Inflammatory macrophage treated with lipopolysaccharide for 4 hours (primary cell): ENCODE measurements at regions not wholly inside any gene's neighbourhood (a gene's known extent, or its start where the extent isn't known, plus 50 kb on each side); places are given as distances from the start of the nearest gene placed in this dataset.

Source experiments
- DNase-seq: peaks from one replicate; pipeline ENCODE4 v3.0.0-alpha.2; 2020

DNA sequence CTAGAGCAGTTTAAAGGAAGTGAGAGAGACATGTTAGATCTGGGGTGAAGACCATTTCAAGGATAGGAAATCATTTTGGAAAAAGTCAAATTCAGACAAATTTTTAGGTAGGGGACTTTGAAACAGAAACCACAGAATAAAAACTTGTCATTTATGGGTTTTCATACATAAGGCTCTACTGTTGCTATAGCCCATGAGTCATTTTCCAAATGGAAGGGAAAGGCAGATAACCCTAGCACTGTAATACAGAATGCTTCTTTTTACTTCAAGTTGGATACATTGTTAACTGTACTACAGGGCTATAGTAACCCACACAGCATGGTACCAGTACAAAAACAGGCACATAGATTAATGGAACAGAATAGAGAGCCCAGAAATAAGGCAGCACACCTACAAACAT, 455.4 kb downstream of the EBF1 start:
- no peak for DNase-seq

DNA sequence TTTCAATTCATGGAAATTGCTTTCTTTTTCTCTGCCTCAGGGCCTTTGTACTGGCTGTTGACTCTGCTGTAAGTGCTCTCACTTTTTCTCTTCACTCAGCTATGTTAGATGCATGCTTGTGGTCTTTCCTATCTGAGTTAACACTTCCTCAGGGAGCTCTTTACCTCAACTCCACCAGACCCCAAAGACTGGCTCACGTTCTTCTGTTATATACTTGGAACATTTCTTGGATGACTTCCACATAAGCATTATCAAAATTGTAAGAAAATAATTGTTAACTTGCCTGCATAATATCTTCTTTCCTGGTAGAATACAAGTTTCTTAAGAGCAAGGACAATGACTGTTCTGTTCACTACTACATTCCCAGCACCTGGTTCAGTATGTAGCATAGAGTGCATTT, 455.9 kb downstream of the EBF1 start:
- DNase-seq: no peak

- DNase-seq: no peak
These were observed 456.8 kb downstream of the EBF1 start for GRCh38 chr5:158642879-158643278.

GRCh38 chr5:158641016-158641415, 458.7 kb downstream of the EBF1 start:
- DNase-seq: no peak

- peak; percentile 71 for DNase-seq
These were observed 459.1 kb downstream of the EBF1 start for GRCh38 chr5:158640593-158640980.

DNA sequence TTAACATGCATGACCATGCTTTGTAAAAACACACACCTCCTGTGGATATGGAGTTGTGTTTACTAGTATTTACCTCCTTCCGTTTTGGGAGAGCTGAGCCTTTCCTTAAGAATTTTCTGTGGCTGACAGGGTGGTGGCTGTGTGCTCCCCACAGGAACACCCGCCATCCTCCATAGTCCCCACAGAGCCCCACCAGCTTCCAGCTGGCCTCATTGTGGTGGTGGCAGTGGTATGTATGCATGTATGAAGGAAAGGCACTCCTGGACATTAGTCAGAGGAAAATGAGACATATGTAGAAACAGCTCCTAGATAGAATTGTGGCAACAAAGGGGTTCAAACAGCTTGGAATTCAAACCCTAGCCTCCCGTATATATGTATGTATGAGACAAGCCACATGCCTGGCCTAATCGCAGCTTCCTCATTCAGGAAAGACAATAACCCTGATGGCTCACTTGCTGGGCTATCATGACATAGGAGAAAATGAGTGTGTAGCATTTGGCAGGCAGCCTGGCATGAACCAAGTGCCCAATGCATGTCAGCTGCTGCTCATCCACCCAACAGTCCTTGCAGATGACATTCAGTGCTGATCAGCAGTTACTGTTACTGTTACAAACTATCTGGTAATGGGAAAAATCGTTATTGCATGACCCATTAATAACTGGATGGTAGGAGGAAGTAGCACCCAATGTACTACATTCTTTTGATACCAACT, 459.7 kb downstream of the EBF1 start:
- peak; percentile 53 for DNase-seq

GRCh38 chr5:158638396-158638795, 461.3 kb downstream of the EBF1 start:
- DNase-seq: no peak

DNA sequence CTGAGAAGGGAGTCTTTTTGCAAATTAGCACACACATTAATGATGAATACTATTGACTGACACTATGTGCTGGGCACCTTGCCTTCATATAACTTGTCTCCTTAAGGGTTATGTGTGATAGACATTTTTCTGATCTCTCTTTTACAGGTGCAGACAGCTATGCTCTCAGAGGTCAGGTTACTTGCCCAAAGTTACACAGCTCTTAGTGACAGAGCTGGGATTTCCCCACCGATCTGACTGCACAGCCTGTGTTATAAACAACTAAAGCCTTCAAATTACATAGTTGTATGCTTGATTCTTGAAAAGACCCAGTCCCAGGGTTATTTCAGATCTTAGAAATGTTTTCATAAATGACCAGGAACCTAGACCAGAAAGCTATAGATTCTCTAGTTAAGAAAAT, 462.7 kb downstream of the EBF1 start:
- DNase-seq: no peak

DNA sequence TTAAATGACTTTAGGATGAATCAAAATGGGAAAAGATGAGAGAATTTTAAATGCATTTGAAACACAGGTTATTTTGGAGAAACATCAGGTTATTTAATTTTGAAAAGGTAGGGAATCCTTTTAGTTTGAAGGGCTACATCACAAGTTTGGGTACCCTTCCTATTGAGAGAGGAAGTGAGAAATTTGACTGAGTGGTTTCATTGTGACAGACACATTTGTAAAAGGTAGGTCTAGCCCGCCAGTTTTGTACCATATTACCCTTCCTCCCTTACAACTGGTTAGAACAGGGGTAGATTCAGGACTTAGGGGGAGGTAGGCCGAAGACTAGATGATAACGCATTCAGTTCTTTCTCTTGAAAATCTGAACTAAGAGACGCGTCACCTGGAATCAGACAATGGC, 464.2 kb downstream of the EBF1 start:
- DNase-seq: no peak

DNA sequence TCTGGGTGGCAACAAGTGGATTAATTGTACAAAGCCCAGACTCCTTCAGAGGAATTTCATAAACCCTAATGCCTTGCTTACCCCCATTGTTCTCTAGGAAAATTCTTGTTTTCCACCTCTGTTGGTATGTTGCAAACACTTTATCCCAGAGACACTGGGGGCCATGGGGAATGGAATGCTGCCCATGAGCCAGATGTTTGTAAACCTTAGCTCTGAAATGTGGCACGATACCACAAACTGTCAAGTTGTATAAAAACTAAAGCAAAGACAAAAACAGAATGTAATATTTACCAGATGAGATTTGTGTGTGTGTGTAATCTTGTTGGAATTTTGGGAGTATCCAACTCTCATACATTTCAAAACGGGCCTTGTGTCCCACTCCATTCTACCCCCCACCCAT, 465.0 kb downstream of the EBF1 start:
- DNase-seq: no peak

DNA sequence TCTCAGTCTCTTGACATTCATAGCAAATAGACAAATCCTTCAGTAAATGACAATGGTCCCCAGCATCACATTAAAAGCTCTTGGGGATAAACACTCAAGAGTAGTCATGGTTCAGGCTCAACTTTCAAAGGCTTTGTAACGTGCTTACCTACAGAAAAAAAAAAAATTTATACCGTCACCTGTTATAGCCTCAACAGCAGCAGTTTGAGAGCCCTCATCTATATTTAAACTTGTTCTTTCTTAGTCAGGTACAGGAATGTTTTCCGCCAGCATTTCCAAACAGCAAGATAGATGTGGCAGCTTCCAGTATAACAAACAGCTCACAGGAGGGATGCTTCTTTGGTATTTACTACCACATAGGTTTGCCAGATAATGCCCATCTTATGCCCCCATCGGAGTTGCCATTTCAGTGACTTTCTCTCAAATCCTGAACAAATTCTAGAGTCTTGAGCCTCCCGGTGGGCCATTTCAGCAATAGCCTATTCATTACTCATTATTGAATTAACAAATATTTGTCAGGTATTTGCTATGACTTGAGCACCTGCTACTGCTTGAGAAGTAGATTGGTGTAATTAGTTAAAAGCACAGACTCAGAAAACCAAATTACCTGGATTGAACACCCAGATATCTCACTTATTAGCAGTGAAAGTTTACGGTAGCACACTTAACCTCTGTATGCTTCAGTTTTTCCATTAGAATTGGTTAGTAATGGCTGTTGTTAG, 470.0 kb downstream of the EBF1 start:
- DNase-seq: no peak

- DNase-seq: no peak
These were observed 473.0 kb downstream of the EBF1 start for GRCh38 chr5:158626718-158627117.

GRCh38 chr5:158623971-158624370, 475.7 kb downstream of the EBF1 start:
- no peak for DNase-seq

- DNase-seq: no peak
These were observed 478.3 kb downstream of the EBF1 start for GRCh38 chr5:158621391-158621790.

- DNase-seq: no peak
These were observed 480.5 kb downstream of the EBF1 start for GRCh38 chr5:158619083-158619788.

GRCh38 chr5:158618256-158618655, 481.5 kb downstream of the EBF1 start:
- no peak for DNase-seq

- no peak for DNase-seq
These were observed 483.0 kb downstream of the EBF1 start for GRCh38 chr5:158616707-158617106.

GRCh38 chr5:158614951-158615350, 484.8 kb downstream of the EBF1 start:
- DNase-seq: no peak

- DNase-seq: no peak
These were observed 488.1 kb downstream of the EBF1 start for GRCh38 chr5:158611581-158611980.

DNA sequence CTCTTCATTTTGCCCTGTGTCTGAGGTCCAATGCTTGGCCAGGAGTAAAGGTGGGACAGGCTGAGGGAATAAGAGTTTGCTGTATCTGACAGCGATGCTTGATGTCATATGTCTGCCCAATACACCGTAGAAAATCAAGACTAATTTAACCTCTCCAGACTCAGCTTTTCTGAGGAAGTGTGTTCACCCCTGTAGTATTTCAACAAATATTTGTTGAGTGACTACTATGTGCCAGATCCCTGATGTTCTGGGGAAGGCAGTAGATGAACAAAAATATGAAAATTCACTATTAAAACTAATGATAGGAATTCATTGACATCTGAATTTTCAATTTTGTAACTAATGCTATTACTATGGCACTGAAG, 489.7 kb downstream of the EBF1 start:
- no peak for DNase-seq

DNA sequence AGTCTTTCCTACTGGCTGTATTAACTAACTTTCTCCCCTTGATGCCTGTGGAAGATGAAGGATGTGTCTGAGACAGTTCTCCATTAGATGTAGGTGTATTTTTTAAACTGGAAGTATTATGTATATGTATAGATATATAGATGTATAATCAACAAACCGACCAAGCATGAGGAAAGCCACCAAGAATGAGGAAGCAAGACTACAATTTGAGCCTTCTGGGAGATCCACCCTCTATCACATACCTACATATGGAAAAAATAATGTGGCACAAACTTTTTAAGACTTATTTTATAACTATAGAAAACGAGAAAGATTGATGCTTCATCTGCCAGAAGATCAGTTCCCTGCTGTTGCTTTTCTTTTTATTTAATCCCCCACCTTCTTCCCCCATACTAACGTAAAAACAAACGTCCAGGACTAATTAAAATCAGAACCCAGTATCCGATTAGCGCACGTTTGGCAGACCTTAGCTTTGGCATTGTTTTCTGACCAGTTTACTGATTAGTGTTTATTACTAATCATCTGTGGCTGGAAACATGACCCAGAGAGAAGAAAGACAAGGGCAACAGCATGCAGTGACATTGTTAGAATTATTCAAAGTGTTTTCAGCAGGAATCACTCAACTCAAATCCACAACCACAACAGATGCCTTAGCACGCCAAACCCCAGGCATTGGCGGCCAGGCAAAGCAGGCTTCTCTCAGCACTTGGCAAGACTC, 490.2 kb downstream of the EBF1 start:
- no peak for DNase-seq

DNA sequence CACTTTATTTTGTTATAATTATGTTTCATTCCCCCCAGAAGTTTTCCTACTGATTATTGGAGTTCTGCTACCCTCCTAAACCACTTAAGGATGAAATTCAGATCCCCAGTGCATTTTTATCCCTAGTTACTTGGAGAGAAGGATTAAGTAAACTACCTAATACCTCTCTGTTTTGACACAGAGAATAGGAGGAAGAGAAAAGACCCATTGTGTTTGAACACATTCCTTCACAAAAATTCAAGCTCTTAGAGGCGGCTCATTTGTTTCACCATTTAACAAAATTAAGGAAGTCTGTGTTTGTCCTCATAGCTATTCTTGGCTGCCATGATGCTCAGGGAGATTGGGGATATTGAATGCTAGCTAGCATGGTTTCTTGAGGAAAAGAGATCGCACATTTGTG, 492.6 kb downstream of the EBF1 start:
- no peak for DNase-seq

GRCh38 chr5:158606233-158606632, 493.5 kb downstream of the EBF1 start:
- DNase-seq: peak; percentile 18

DNA sequence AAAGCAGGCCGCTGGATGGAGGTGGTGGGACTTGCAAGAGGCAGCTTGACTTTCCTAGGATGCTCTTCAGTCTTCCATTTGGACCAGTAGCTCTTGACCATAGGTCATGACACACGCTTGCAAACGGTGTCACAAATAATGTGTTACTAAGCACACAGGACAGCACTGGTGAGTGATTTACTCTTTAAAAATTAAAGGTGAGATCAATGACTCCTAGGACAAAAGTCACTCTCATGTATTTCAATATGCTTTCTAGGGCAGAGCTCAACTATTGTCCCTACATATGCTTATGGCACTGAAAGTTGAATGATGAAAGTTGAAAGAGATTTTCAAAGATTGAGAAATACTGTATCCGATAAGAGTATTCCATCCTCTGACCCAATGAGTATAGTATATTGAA, 496.7 kb downstream of the EBF1 start:
- no peak for DNase-seq
